Thyroid gland (tissue), 4 donors: ENCODE measurements at regions not wholly inside any gene's neighbourhood (a gene's known extent, or its start where the extent isn't known, plus 50 kb on each side); places are given as distances from the start of the nearest gene placed in this dataset.

Experiments used
- DNase-seq, 2 donors: peaks; one replicate each; pipeline ENCODE4 v3.0.0-alpha.2; 2019
- H3K27ac ChIP-seq, 3 donors: fragments of 200-600 bp; sonication (generic); 1 replicate in 2 of 3; 2 replicates in 1 of 3; pipeline ENCODE4 v1.5.1; 2016 to 2019; ENCODE audit warnings: mild to moderate bottlenecking in 1 of 3, moderate library complexity in 1 of 3
- H3K27me3 ChIP-seq: fragments of 200-600 bp; sonication (generic); one replicate; pipeline ENCODE4 v1.5.1; 2019
- H3K36me3 ChIP-seq, 2 donors: fragments of 200-600 bp; sonication (generic); one replicate each; pipeline ENCODE4 v1.5.1; 2016 to 2019
- H3K4me1 ChIP-seq, 2 donors: fragments of 200-600 bp; sonication (generic); one replicate each; pipeline ENCODE4 v1.5.1; 2017 to 2019
- H3K4me3 ChIP-seq, 3 donors: fragments of 200-600 bp; sonication (generic); replicated peaks in 1 of 3; 1 replicate in 2 of 3; 2 replicates in 1 of 3; pipeline ENCODE4 v1.5.1; 2016; ENCODE audit warnings: mild to moderate bottlenecking in 1 of 3
- H3K9me3 ChIP-seq: fragments of 200-600 bp; sonication (generic); one replicate; pipeline ENCODE4 v1.5.1; 2017
- POLR2A ChIP-seq, 2 donors: fragments of 450-650 bp; IDR thresholded peaks; one replicate each; pipeline ENCODE4 v1.6.1; 2017; ENCODE audit warnings: antibody characterized with exemption in 2 of 2, mild to moderate bottlenecking in 2 of 2, moderate library complexity in 1 of 2
- WGBS, 2 donors: methylation state at CpG; one replicate each; pipeline ENCODE4 v1.1.5; 2017; 5-methylcytosine and 5-hydroxymethylcytosine counted together
- intact Hi-C: fragments of 100-400 bp; cut with DNase I; formaldehyde crosslinking; loops from one replicate; pipeline ENCODE4 v1.15.1; 2023
- TF ChIP-seq, protein P1 (sequence below), 6 experiments: fragments of 200-600 bp in 3 of 6; fragments of 450-650 bp in 3 of 6; sonication (generic) in 3 of 6; IDR thresholded peaks; one replicate each; pipeline ENCODE4 v1.5.1; 2016 to 2019; ENCODE audit warnings: antibody characterized with exemption in 6 of 6, mild to moderate bottlenecking in 2 of 6, inconsistent platforms in 1 of 6, moderate library complexity in 1 of 6

DNA sequence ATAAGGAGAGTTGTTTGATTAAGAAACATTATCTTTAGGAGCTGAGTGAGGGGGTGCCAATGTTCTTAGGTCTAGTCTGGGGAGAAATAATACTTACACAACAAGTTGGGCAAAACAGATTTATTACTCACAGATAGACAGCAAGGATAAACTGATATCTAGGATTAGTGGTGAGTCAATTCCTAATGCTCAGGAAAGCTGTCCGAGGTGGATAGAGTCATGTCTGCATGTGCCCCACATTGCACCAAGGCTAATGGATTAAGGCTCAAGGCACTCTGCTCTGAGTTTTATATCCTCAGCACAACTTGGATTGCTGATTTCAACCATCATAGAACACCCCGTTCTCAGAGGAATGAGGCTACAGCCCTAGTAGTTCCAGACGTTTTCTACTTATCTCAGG is 1042.3 kb downstream of the OTOL1 start:
- no peak overlapping the region for H3K4me3 ChIP-seq
- H3K9me3 ChIP-seq: no peaks in the 10 kb centered on the region
- intact Hi-C loops: no loop called here
- no peaks in the 10 kb centered on the region for H3K27me3 ChIP-seq
- 70 to 76% methylated on average over 3 of the region's 3 CpGs for WGBS, 2 donors
- no peaks in the 10 kb centered on the region for H3K36me3 ChIP-seq
- no peaks in the 10 kb centered on the region for H3K4me1 ChIP-seq
- TF ChIP-seq POLR2A (IDR thresholded peaks at IDR 0.05): no peak
- TF ChIP-seq, protein P1, sequence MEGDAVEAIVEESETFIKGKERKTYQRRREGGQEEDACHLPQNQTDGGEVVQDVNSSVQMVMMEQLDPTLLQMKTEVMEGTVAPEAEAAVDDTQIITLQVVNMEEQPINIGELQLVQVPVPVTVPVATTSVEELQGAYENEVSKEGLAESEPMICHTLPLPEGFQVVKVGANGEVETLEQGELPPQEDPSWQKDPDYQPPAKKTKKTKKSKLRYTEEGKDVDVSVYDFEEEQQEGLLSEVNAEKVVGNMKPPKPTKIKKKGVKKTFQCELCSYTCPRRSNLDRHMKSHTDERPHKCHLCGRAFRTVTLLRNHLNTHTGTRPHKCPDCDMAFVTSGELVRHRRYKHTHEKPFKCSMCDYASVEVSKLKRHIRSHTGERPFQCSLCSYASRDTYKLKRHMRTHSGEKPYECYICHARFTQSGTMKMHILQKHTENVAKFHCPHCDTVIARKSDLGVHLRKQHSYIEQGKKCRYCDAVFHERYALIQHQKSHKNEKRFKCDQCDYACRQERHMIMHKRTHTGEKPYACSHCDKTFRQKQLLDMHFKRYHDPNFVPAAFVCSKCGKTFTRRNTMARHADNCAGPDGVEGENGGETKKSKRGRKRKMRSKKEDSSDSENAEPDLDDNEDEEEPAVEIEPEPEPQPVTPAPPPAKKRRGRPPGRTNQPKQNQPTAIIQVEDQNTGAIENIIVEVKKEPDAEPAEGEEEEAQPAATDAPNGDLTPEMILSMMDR (IDR thresholded peaks at IDR 0.05): no peak
- no peak overlapping the region for H3K27ac ChIP-seq
- no peak for DNase-seq

GRCh38 chr3:162540421-162540820 is 1043.8 kb downstream of the OTOL1 start:
- TF ChIP-seq, protein P1 (IDR thresholded peaks at IDR 0.05): no peak
- no peak for TF ChIP-seq POLR2A (IDR thresholded peaks at IDR 0.05)
- H3K9me3 ChIP-seq: no peaks in the 10 kb centered on the region
- no peaks in the 10 kb centered on the region for H3K4me1 ChIP-seq
- no peak overlapping the region for H3K27ac ChIP-seq
- no peaks in the 10 kb centered on the region for H3K27me3 ChIP-seq
- no peaks in the 10 kb centered on the region for H3K36me3 ChIP-seq
- H3K4me3 ChIP-seq: no peak overlapping the region
- intact Hi-C loops: no loop called here
- no peak for DNase-seq

- TF ChIP-seq, protein P1 (IDR thresholded peaks at IDR 0.05): no peak
- TF ChIP-seq POLR2A (IDR thresholded peaks at IDR 0.05): no peak
- Histone ChIP-seq H3K27ac (no peak overlapping the region), H3K4me3 (no peak overlapping the region), H3K4me1 (no peaks in the 10 kb centered on the region), H3K27me3 (no peaks in the 10 kb centered on the region), H3K36me3 (no peaks in the 10 kb centered on the region), H3K9me3 (no peaks in the 10 kb centered on the region)
- intact Hi-C loops: no loop called here
- DNase-seq: no peak
- 63 to 74% methylated on average over 2 of the region's 2 CpGs for WGBS, 2 donors
These were observed 1045.3 kb downstream of the OTOL1 start for GRCh38 chr3:162541923-162542322.

DNA sequence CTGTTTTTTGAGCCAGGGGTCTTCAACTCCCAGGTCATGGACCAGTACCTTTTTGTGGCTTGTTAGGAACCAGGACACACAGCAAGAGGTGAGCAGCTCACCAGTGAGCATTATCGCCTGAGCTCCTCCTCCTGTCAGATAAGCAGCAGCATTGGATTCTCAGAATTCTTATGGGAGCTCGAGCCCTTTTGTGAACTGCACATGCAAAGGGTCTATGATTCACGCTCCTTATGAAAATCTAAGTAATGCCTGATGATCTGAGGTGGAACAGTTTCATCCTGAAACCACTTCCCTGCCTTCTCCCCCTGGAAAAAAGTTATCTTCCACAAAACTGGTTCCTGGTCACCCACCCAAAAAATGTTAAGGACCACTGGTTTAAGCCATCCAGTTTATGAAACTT is 1047.6 kb downstream of the OTOL1 start:
- no peaks in the 10 kb centered on the region for H3K36me3 ChIP-seq
- no peak for DNase-seq
- TF ChIP-seq POLR2A (IDR thresholded peaks at IDR 0.05): no peak
- TF ChIP-seq, protein P1 (IDR thresholded peaks at IDR 0.05): no peak
- WGBS, 2 donors: 67 to 78% methylated on average over 3 of the region's 3 CpGs
- no peak overlapping the region for H3K27ac ChIP-seq
- no peaks in the 10 kb centered on the region for H3K27me3 ChIP-seq
- no peak overlapping the region for H3K4me3 ChIP-seq
- H3K4me1 ChIP-seq: no peaks in the 10 kb centered on the region
- intact Hi-C loops: no loop called here
- no peaks in the 10 kb centered on the region for H3K9me3 ChIP-seq

- no peak overlapping the region for H3K27ac ChIP-seq
- H3K4me3 ChIP-seq: no peak overlapping the region
- DNase-seq: no peak
- H3K36me3 ChIP-seq: no peaks in the 10 kb centered on the region
- TF ChIP-seq POLR2A (IDR thresholded peaks at IDR 0.05): no peak
- TF ChIP-seq, protein P1 (IDR thresholded peaks at IDR 0.05): no peak
- intact Hi-C loops: no loop called here
- WGBS, 2 donors: 89 to 94% methylated on average over 2 of the region's 2 CpGs
- H3K9me3 ChIP-seq: no peaks in the 10 kb centered on the region
- H3K4me1 ChIP-seq: no peaks in the 10 kb centered on the region
- no peaks in the 10 kb centered on the region for H3K27me3 ChIP-seq
These were observed 1050.3 kb downstream of the OTOL1 start for GRCh38 chr3:162546910-162547309.
